Progenitor cell of endocrine pancreas (in vitro differentiated cells): ENCODE measurements at regions not wholly inside any gene's neighbourhood (a gene's known extent, or its start where the extent isn't known, plus 50 kb on each side); places are given as distances from the start of the nearest gene placed in this dataset.
"Not testable (repeated sequence)": the region's sequence is repeated elsewhere in the genome, so short reads cannot be mapped to it uniquely, and the experiment has no call there.

ENCODE experiments used
- DNase-seq: peaks from one replicate; pipeline ENCODE4 v3.0.0; 2021; ENCODE audit warnings: low spot score; ENCODE audit not compliant: unreplicated experiment
- H3K27ac Mint-ChIP-seq: 2 replicates; pipeline ENCODE4 v1.8.0; 2021; ENCODE audit warnings: mild to moderate bottlenecking, moderate library complexity, mixed read lengths
- H3K27me3 Mint-ChIP-seq: 2 replicates; pipeline ENCODE4 v1.8.0; 2021; ENCODE audit warnings: mixed read lengths
- H3K36me3 Mint-ChIP-seq: 2 replicates; pipeline ENCODE4 v1.8.0; 2022; ENCODE audit warnings: mixed read lengths; ENCODE audit not compliant: insufficient read depth
- H3K4me1 Mint-ChIP-seq: 2 replicates; pipeline ENCODE4 v1.8.0; 2021; ENCODE audit warnings: low read depth, mixed read lengths
- H3K4me3 Mint-ChIP-seq: 2 replicates; pipeline ENCODE4 v1.8.0; 2021; ENCODE audit warnings: low read depth, mild to moderate bottlenecking, moderate library complexity, mixed read lengths
- H3K9me3 Mint-ChIP-seq: 2 replicates; pipeline ENCODE4 v1.8.0; 2021; ENCODE audit warnings: low read depth, mixed read lengths
- CTCF ChIP-seq: fragments of 200-600 bp; sonication (generic); IDR thresholded peaks from one replicate; pipeline ENCODE4 v1.5.0; 2021; ENCODE audit warnings: antibody characterized with exemption, mild to moderate bottlenecking; ENCODE audit not compliant: unreplicated experiment

DNA sequence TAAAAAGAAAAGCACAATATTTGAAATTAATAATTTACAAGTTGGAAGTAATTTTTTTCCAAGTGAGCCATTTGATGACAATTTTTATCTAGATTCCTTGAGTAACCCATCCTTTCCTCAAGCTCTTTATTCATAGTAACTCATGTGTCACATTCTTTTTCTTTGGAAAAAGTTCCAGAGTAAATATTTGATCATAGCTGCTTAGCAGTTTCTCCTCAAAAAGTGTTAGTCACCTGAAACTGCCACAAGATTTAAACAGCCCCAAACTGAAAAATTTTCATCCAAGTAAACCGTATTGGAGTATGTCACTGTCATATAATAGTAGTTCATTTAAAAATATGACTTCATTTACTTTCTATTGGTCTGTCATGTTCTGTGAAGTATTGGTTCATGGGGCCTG lies 94.6 kb upstream of the CASK start:
- Mint-ChIP-seq H3K27me3 (no peaks in the 10 kb centered on the region), H3K4me3 (no peak overlapping the region), H3K27ac (no peak overlapping the region), H3K36me3 (no peaks in the 10 kb centered on the region), H3K4me1 (peaks cover 3% of the 10 kb centered on the region), H3K9me3 (peaks cover 18% of the 10 kb centered on the region)
- TF ChIP-seq CTCF: no peak
- no peak for DNase-seq

GRCh38 chrX:42000836-42001235 lies 77.5 kb upstream of the CASK start:
- no peak overlapping the region for H3K27ac Mint-ChIP-seq
- H3K9me3 Mint-ChIP-seq: peaks cover 21% of the 10 kb centered on the region
- no peaks in the 10 kb centered on the region for H3K27me3 Mint-ChIP-seq
- TF ChIP-seq CTCF: no peak
- DNase-seq: no peak
- no peak overlapping the region for H3K4me3 Mint-ChIP-seq
- H3K36me3 Mint-ChIP-seq: no peaks in the 10 kb centered on the region
- H3K4me1 Mint-ChIP-seq: no peaks in the 10 kb centered on the region

DNA sequence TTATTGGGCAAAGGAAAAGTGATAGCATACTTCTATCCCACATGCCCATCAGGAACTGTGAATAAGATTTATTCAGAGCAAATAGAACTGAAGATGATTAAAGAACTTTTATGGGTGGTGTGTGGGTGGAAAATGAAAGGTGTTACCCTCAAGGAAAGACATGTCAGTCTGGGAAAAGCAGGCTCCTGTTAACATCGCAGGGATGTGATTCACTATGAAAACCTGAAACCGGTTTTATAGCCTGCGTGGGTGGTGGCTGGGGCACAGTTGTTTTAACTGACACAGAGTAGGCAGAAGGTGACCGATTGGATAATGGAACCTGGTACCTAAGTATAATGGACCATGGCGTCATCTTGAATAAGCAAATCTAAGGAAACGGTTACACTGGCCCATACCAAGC lies 61.3 kb upstream of the CASK start:
- Mint-ChIP-seq H3K4me3 (no peak overlapping the region), H3K27ac (no peak overlapping the region), H3K27me3 (no peaks in the 10 kb centered on the region), H3K9me3 (peaks cover 32% of the 10 kb centered on the region), H3K36me3 (no peaks in the 10 kb centered on the region), H3K4me1 (no peaks in the 10 kb centered on the region)
- DNase-seq: no peak
- no peak for TF ChIP-seq CTCF

- no peak for DNase-seq
- no peak for TF ChIP-seq CTCF
- Mint-ChIP-seq H3K27me3 (no peaks in the 10 kb centered on the region), H3K9me3 (peaks cover 33% of the 10 kb centered on the region), H3K27ac (no peak overlapping the region), H3K4me1 (no peaks in the 10 kb centered on the region), H3K4me3 (no peak overlapping the region), H3K36me3 (no peaks in the 10 kb centered on the region)
Observed at GRCh38 chrX:41982953-41983352, 59.6 kb upstream of the CASK start.

DNA sequence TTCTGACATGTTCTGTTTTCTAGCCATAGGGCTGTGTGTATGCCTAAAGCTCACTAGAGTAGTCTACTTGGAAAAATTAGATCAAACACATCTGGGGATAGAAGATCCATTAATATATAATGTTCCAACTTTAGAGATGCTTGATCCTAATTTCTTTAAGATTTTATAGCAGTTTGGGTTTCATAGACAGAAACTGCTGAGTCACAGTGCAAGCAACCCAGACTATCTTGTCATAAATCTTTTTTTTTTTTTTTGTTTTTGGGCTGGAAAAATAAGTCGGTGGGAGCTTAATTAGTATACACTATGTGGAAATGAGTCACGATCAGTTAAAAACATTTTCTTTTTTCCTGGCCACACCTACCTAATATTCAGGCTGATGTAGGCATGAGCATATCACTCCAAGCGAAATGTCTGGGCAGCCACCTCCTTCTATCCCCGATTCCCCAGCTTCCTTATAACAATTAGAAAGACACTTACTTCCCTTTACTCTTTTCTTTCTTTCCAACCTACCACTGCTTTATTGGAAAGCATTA lies 58.2 kb upstream of the CASK start:
- Mint-ChIP-seq H3K9me3 (peaks cover 32% of the 10 kb centered on the region), H3K27me3 (no peaks in the 10 kb centered on the region), H3K27ac (no peak overlapping the region), H3K4me3 (no peak overlapping the region), H3K36me3 (no peaks in the 10 kb centered on the region), H3K4me1 (no peaks in the 10 kb centered on the region)
- no peak for DNase-seq
- TF ChIP-seq CTCF: no peak

- not testable (repeated sequence) for H3K27me3 Mint-ChIP-seq, H3K4me3 Mint-ChIP-seq, DNase-seq, H3K36me3 Mint-ChIP-seq, H3K27ac Mint-ChIP-seq, H3K4me1 Mint-ChIP-seq
- peaks cover 37% of the 10 kb centered on the region for H3K9me3 Mint-ChIP-seq
Observed at GRCh38 chrX:41974677-41975076, 51.3 kb upstream of the CASK start.
